Activated naive CD8-positive, alpha-beta T cell treated with anti-CD3 and anti-CD28 coated beads, Interleukin-2, amount 50 U/mL, for 16 hours (primary cell): ENCODE measurements at regions not wholly inside any gene's neighbourhood (a gene's known extent, or its start where the extent isn't known, plus 50 kb on each side); places are given as distances from the start of the nearest gene placed in this dataset.
"Not testable (repeated sequence)": the region's sequence is repeated elsewhere in the genome, so short reads cannot be mapped to it uniquely, and the experiment has no call there.

Experiments
- DNase-seq: peaks from one replicate; pipeline ENCODE4 v3.0.0-alpha.2; 2020; ENCODE audit warnings: low read depth, low spot score

- no peak for DNase-seq
Observed at GRCh38 chr4:19239565-19239964, 1012.1 kb upstream of the SLIT2 start.

GRCh38 chr4:19236473-19236872 lies 1015.2 kb upstream of the SLIT2 start:
- no peak for DNase-seq

GRCh38 chr4:19230906-19231545 lies 1020.7 kb upstream of the SLIT2 start:
- no peak for DNase-seq

- DNase-seq, result no peak
Observed at GRCh38 chr4:19227701-19228100, 1024.0 kb upstream of the SLIT2 start.

GRCh38 chr4:19224820-19225219 lies 1026.9 kb upstream of the SLIT2 start:
- DNase-seq, result no peak

GRCh38 chr4:19216476-19216875 lies 1035.2 kb upstream of the SLIT2 start:
- DNase-seq, result no peak

- DNase-seq, result no peak
Observed at GRCh38 chr4:19214591-19215186, 1037.0 kb upstream of the SLIT2 start.

- DNase-seq, result no peak
Observed at GRCh38 chr4:19213388-19213787, 1038.3 kb upstream of the SLIT2 start.

- no peak for DNase-seq
Observed at GRCh38 chr4:19205853-19206252, 1045.9 kb upstream of the SLIT2 start.

- not testable (repeated sequence) for DNase-seq
Observed at GRCh38 chr4:19197838-19198237, 1053.9 kb upstream of the SLIT2 start.

- no peak for DNase-seq
Observed at GRCh38 chr4:19195696-19196095, 1056.0 kb upstream of the SLIT2 start.

- no peak for DNase-seq
Observed at GRCh38 chr4:19194672-19195071, 1057.0 kb upstream of the SLIT2 start.

- no peak for DNase-seq
Observed at GRCh38 chr4:19193274-19193981, 1058.3 kb upstream of the SLIT2 start.

GRCh38 chr4:19191979-19192650 lies 1059.6 kb upstream of the SLIT2 start:
- DNase-seq, result no peak

- no peak for DNase-seq
Observed at GRCh38 chr4:19187691-19188090, 1064.0 kb upstream of the SLIT2 start.

GRCh38 chr4:19187096-19187495 lies 1064.6 kb upstream of the SLIT2 start:
- no peak for DNase-seq

- DNase-seq, result not testable (repeated sequence)
Observed at GRCh38 chr4:19181631-19182030, 1070.1 kb upstream of the SLIT2 start.

- no peak for DNase-seq
Observed at GRCh38 chr4:19178835-19179234, 1072.9 kb upstream of the SLIT2 start.

- no peak for DNase-seq
Observed at GRCh38 chr4:19177616-19178015, 1074.1 kb upstream of the SLIT2 start.

- DNase-seq, result no peak
Observed at GRCh38 chr4:19171832-19172231, 1079.9 kb upstream of the SLIT2 start.

- DNase-seq, result no peak
Observed at GRCh38 chr4:19167311-19167710, 1084.4 kb upstream of the SLIT2 start.

- no peak for DNase-seq
Observed at GRCh38 chr4:19164334-19164733, 1087.4 kb upstream of the SLIT2 start.
